Transverse colon (tissue), 4 donors: ENCODE measurements at regions not wholly inside any gene's neighbourhood (a gene's known extent, or its start where the extent isn't known, plus 50 kb on each side); places are given as distances from the start of the nearest gene placed in this dataset.
"Not testable (repeated sequence)": the region's sequence is repeated elsewhere in the genome, so short reads cannot be mapped to it uniquely, and the experiment has no call there.

Experiments used
- DNase-seq: peaks from one replicate; pipeline ENCODE4 v3.0.0-alpha.2; 2019
- H3K27ac ChIP-seq, 4 donors: fragments of 200-600 bp; sonication (generic); 2 replicates each; pipeline ENCODE4 v1.5.1; 2016 to 2018; ENCODE audit warnings: inconsistent platforms in 4 of 4
- H3K27me3 ChIP-seq: fragments of 200-600 bp; sonication (generic); 2 replicates; pipeline ENCODE4 v1.5.1; 2017; ENCODE audit warnings: inconsistent platforms
- H3K36me3 ChIP-seq, 4 donors: fragments of 200-600 bp; sonication (generic); 2 replicates each; pipeline ENCODE4 v1.5.1; 2017 to 2019; ENCODE audit warnings: inconsistent platforms in 4 of 4
- H3K4me1 ChIP-seq, 4 donors: fragments of 200-600 bp; sonication (generic); 2 replicates each; pipeline ENCODE4 v1.5.1; 2017 to 2020; ENCODE audit warnings: inconsistent platforms in 4 of 4
- H3K4me3 ChIP-seq, 4 donors: fragments of 200-600 bp; sonication (generic); 1 replicate in 1 of 4; 2 replicates in 3 of 4; pipeline versions ENCODE4 v1.5.1 to v1.6.1; 2017 to 2019; ENCODE audit warnings: inconsistent platforms in 4 of 4
- H3K9me3 ChIP-seq, 2 donors: fragments of 200-600 bp; sonication (generic); 2 replicates each; pipeline ENCODE4 v1.5.1; 2017 to 2019; ENCODE audit warnings: inconsistent platforms in 2 of 2
- EP300 ChIP-seq: sonication (generic); formaldehyde crosslinking; IDR thresholded peaks from one replicate; pipeline ENCODE4 v1.6.1; 2017; ENCODE audit warnings: antibody characterized with exemption, low read depth
- POLR2A ChIP-seq: fragments of 450-650 bp; IDR thresholded peaks from one replicate; pipeline ENCODE4 v1.6.1; 2016; ENCODE audit warnings: antibody characterized with exemption, mild to moderate bottlenecking, moderate library complexity
- POLR2AphosphoS5 ChIP-seq, 3 donors: sonication (generic); formaldehyde crosslinking; IDR thresholded peaks; one replicate each; pipeline ENCODE4 v1.6.1; 2016; ENCODE audit warnings: antibody characterized with exemption in 3 of 3
- WGBS, 2 donors: methylation state at CpG; one replicate each; pipeline ENCODE4 v1.1.5; 2018; ENCODE audit warnings: low coverage in 1 of 2; 5-methylcytosine and 5-hydroxymethylcytosine counted together
- in situ Hi-C, 4 donors: fragments of 200-750 bp; cut with MboI; loops; one replicate each; pipeline versions ENCODE4 v1.15.0 to v1.15.1; 2017; ENCODE audit warnings: low sequenced_read_pairs in 3 of 4, low pct_ligation_motif_present in 1 of 4, low pct_unique_long_range_greater_than_20kb in 1 of 4
- intact Hi-C: fragments of 100-400 bp; cut with DNase I; formaldehyde crosslinking; loops from one replicate; pipeline ENCODE4 v1.15.1; 2023; ENCODE audit warnings: low total_unique reads
- TF ChIP-seq, protein P1 (sequence below), 5 experiments: fragments of 200-600 bp in 3 of 5; fragments of 450-650 bp in 2 of 5; sonication (generic) in 3 of 5; IDR thresholded peaks; 1 replicate in 2 of 5; 2 replicates in 3 of 5; pipeline ENCODE4 v1.5.1; 2016 to 2017; ENCODE audit warnings: antibody characterized with exemption in 5 of 5, inconsistent platforms in 3 of 5, mild to moderate bottlenecking in 2 of 5, moderate library complexity in 1 of 5

DNA sequence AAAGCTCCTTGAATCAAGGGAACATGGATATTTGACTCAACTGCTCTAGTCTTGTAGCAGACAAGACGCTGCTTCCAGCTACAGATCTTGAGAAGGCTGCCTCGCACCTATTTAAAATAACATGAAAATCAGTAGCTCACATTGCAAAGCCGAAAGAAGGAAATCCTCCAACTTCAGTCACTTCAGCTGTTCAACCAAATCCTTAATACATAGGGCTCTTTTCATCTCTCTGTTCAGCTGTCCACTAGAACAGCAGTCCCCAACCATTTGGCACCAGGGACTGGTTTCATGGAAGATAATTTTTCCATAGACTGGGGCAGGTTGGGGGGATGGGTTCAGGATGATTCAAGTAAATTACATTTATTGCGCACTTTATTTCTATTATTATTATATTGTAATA, 1116.0 kb upstream of the TMEM132C start:
- H3K36me3 ChIP-seq: no peaks in the 10 kb centered on the region
- H3K9me3 ChIP-seq: no peaks in the 10 kb centered on the region
- WGBS, 2 donors: 82 to 100% methylated on average over 1 to 4 of the region's 4 CpGs
- intact Hi-C loops (no loop called here), in situ Hi-C loops (no loop called here)
- H3K4me1 ChIP-seq: peaks cover 0 to 5% (median 4%) of the 10 kb centered on the region in 4 donors
- DNase-seq: no peak
- no peak overlapping the region for H3K4me3 ChIP-seq
- no peak overlapping the region for H3K27ac ChIP-seq
- H3K27me3 ChIP-seq: no peaks in the 10 kb centered on the region
- TF ChIP-seq POLR2AphosphoS5 (IDR thresholded peaks at IDR 0.05) (no peak), POLR2A (no peak), EP300 (no peak)
- TF ChIP-seq, protein P1, sequence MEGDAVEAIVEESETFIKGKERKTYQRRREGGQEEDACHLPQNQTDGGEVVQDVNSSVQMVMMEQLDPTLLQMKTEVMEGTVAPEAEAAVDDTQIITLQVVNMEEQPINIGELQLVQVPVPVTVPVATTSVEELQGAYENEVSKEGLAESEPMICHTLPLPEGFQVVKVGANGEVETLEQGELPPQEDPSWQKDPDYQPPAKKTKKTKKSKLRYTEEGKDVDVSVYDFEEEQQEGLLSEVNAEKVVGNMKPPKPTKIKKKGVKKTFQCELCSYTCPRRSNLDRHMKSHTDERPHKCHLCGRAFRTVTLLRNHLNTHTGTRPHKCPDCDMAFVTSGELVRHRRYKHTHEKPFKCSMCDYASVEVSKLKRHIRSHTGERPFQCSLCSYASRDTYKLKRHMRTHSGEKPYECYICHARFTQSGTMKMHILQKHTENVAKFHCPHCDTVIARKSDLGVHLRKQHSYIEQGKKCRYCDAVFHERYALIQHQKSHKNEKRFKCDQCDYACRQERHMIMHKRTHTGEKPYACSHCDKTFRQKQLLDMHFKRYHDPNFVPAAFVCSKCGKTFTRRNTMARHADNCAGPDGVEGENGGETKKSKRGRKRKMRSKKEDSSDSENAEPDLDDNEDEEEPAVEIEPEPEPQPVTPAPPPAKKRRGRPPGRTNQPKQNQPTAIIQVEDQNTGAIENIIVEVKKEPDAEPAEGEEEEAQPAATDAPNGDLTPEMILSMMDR (IDR thresholded peaks at IDR 0.05): no peak

DNA sequence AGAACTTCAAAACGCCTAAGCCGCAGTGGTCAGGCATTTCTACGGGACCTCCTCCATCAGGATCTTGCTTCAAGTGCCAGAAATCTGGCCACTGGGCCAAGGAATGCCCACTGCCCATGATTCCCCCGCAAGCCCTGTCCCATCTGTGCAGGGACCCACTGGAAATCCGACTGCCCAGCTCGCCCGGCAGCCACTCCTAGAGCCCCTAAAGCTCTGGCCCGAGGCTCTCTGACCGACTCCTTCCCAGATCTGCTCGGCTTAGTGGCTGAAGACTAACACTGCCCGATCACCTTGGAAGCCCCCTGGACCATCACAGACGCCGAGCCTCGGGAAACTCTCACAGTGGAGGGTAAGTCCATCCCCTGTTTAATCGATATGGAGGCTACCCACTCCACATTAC, 1113.0 kb upstream of the TMEM132C start:
- DNase-seq: no peak
- Histone ChIP-seq H3K27me3 (no peaks in the 10 kb centered on the region), H3K4me1 (no peaks in the 10 kb centered on the region), H3K9me3 (no peaks in the 10 kb centered on the region), H3K36me3 (no peaks in the 10 kb centered on the region), H3K27ac (no peak overlapping the region), H3K4me3 (no peak overlapping the region)
- WGBS, 2 donors: 90% methylated on average over 15 of the region's 15 CpGs; no CpG with 5 or more reads in 1 of the 2 donors
- TF ChIP-seq, protein P1 (IDR thresholded peaks at IDR 0.05): no peak
- TF ChIP-seq POLR2AphosphoS5 (IDR thresholded peaks at IDR 0.05): no peak
- TF ChIP-seq POLR2A: no peak
- TF ChIP-seq EP300: no peak
- in situ Hi-C loops: no loop called here
- intact Hi-C loops: no loop called here

DNA sequence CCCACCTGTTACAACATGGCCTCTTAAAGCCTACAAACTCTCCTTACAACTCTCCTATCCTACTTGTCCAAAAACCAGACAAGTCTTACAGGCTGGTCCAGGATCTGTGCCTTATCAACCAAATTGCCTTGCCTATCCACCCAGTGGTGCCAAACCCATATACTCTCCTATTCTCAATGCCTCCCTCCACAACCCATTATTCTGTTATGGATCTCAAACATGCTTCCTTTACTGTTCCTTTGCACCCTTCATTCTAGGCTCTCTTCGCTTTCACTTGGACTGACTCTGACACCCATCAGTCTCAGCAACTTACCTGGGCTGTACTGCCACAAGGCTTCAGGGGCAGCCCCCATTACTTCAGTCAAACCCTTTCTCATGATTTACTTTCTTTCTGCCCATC, 1112.1 kb upstream of the TMEM132C start:
- WGBS, 2 donors: 63 to 93% methylated on average over 1 of the region's 1 CpG

DNA sequence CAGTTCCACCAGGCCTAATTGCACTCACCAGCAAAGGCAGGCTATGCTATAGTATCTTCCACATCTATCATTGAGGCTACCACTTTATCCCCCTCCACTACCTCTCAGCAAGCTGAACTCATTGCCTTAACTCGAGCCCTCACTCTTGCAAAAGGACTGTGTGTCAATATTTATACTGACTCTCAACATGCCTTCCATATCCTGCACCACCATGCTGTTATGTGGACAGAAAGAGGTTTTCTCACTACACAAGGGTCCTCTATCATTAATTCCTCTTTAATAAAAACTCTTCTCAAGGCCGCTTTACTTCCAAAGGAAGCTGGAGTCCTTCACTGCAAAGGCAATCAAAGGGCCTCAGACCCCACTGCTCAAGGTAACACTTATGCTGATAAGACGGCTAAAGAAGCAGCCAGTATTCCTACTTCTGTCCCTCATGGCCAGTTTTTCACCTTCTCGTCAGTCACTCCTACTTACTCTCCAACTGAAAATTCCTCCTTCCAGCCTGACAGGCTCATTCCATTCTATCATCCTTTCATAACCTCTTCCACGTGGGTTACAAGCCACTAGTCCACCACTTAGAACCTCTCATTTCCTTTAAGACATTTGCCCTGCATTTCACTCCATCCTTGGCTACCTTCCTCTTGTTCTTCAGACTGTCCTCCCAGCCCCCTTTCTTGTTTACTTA, 1110.9 kb upstream of the TMEM132C start:
- WGBS, 2 donors: 83 to 92% methylated on average over 2 to 5 of the region's 5 CpGs
- H3K27ac ChIP-seq, intact Hi-C loops, H3K9me3 ChIP-seq, in situ Hi-C loops, H3K36me3 ChIP-seq, H3K4me3 ChIP-seq, H3K27me3 ChIP-seq, H3K4me1 ChIP-seq, DNase-seq: not testable (repeated sequence)

More for the DNA sequence above, 1112.1 kb upstream of the TMEM132C start:
- H3K4me1 ChIP-seq, DNase-seq, H3K4me3 ChIP-seq, H3K27me3 ChIP-seq, H3K36me3 ChIP-seq, intact Hi-C loops, H3K27ac ChIP-seq, in situ Hi-C loops, H3K9me3 ChIP-seq: not testable (repeated sequence)

DNA sequence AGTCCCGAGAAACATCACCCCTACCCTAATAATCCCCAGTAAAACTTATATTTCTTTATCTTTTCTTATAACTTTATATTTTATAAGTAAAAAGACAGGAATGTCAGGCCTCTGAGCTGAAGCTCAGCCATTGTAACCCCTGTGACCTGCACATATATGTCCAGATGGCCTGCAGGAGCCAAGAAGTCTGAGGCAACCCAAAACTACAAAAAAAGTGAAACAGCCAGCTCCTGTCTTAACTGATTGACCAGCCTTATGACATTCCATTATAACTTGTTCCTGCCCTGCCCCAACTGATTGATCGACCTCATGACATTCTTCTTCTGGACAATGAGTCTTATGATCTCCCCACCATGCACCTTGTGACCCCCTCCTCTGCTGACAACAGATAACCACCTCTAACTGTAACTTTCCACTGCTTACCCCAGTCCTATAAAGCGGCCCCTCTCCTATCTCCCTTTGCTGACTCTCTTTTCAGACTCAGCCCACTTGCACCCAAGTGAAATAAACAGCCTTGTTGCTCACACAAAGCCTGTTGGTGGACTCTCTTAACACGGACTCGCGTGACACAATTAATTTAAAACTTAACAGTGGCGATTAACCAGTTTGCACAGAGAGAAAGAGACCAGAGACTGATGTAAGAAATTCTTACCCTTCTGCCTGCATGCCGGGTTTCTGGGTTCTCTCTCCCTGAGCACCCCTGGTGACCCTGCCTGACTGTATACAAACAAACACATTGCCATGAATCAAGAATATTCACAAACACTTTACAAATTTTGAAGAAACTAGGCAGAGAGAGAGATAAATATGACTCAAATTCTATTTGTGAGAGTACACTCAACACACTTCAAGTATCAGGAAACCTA, 1109.2 kb upstream of the TMEM132C start:
- H3K4me3 ChIP-seq, H3K27me3 ChIP-seq, H3K36me3 ChIP-seq, DNase-seq, H3K27ac ChIP-seq, in situ Hi-C loops, H3K4me1 ChIP-seq, intact Hi-C loops, H3K9me3 ChIP-seq: not testable (repeated sequence)
- WGBS, 2 donors: 78 to 85% methylated on average over 3 to 8 of the region's 8 CpGs
